Stimulated activated CD4-positive, alpha-beta T cell treated with anti-CD3 and anti-CD28 coated beads, TNF-alpha, amount 100 ng/mL, for 24 hours (primary cell): ENCODE measurements at regions not wholly inside any gene's neighbourhood (a gene's known extent, or its start where the extent isn't known, plus 50 kb on each side); places are given as distances from the start of the nearest gene placed in this dataset.

Experiments
- DNase-seq, 3 experiments: peaks; one replicate each; pipeline ENCODE4 v3.0.0-alpha.2; 2020; ENCODE audit warnings: low read depth in 3 of 3

GRCh38 chr12:67426067-67426466 is 156.9 kb downstream of the CAND1 start:
- DNase-seq = no peak

GRCh38 chr12:67427336-67427735 is 158.2 kb downstream of the CAND1 start:
- no peak for DNase-seq

- no peak for DNase-seq
These were observed 159.3 kb downstream of the CAND1 start for GRCh38 chr12:67428431-67428830.

GRCh38 chr12:67430708-67431335 is 161.7 kb downstream of the CAND1 start:
- no peak for DNase-seq

- no peak for DNase-seq
These were observed 162.4 kb downstream of the CAND1 start for GRCh38 chr12:67431411-67432020.

- no peak for DNase-seq
These were observed 164.4 kb downstream of the CAND1 start for GRCh38 chr12:67433385-67434175.

GRCh38 chr12:67434671-67435370 is 165.7 kb downstream of the CAND1 start:
- DNase-seq = no peak

GRCh38 chr12:67436230-67436629 is 167.1 kb downstream of the CAND1 start:
- no peak for DNase-seq

GRCh38 chr12:67437011-67437410 is 167.9 kb downstream of the CAND1 start:
- no peak for DNase-seq

GRCh38 chr12:67439611-67440010 is 170.5 kb downstream of the CAND1 start:
- no peak for DNase-seq

- peak; percentile 37 to 75 (median 55) for DNase-seq
These were observed 172.7 kb downstream of the CAND1 start for GRCh38 chr12:67441736-67442346.

GRCh38 chr12:67442347-67442841 is 173.2 kb downstream of the CAND1 start:
- no peak for DNase-seq

- no peak for DNase-seq
These were observed 173.7 kb downstream of the CAND1 start for GRCh38 chr12:67442896-67443295.

- DNase-seq = no peak
These were observed 175.4 kb downstream of the CAND1 start for GRCh38 chr12:67444542-67444941.

- DNase-seq = no peak
These were observed 177.6 kb downstream of the CAND1 start for GRCh38 chr12:67446716-67447115.

GRCh38 chr12:67447180-67447579 is 178.0 kb downstream of the CAND1 start:
- no peak for DNase-seq

- no peak for DNase-seq
These were observed 180.5 kb downstream of the CAND1 start for GRCh38 chr12:67449591-67450052.

GRCh38 chr12:67450441-67450840 is 181.3 kb downstream of the CAND1 start:
- DNase-seq = no peak

- no peak for DNase-seq
These were observed 182.0 kb downstream of the CAND1 start for GRCh38 chr12:67451206-67451605.

GRCh38 chr12:67452119-67452805 is 183.1 kb downstream of the CAND1 start:
- peak in 2 of 3 experiments; percentile 19 to 24 for DNase-seq

- DNase-seq = no peak
These were observed 184.0 kb downstream of the CAND1 start for GRCh38 chr12:67453191-67453590.
